Left ventricle myocardium inferior (tissue), 1 donor: ENCODE measurements at regions not wholly inside any gene's neighbourhood (a gene's known extent, or its start where the extent isn't known, plus 50 kb on each side); places are given as distances from the start of the nearest gene placed in this dataset.

Experiments
- DNase-seq: peaks from one replicate; pipeline ENCODE4 v3.0.0-alpha.2; 2020
- H3K27ac ChIP-seq: fragments of 200-600 bp; replicated peaks from 2 replicates; pipeline ENCODE4 v1.8.0; 2021
- H3K27me3 ChIP-seq: fragments of 200-600 bp; 2 replicates; pipeline ENCODE4 v1.8.0; 2021; ENCODE audit warnings: low read depth
- H3K36me3 ChIP-seq: fragments of 200-600 bp; 2 replicates; pipeline ENCODE4 v1.8.0; 2021
- H3K4me1 ChIP-seq: fragments of 200-600 bp; 2 replicates; pipeline ENCODE4 v1.8.0; 2021
- H3K4me3 ChIP-seq: fragments of 200-600 bp; 2 replicates; pipeline ENCODE4 v1.8.0; 2021; ENCODE audit warnings: mild to moderate bottlenecking, moderate library complexity
- H3K9me3 ChIP-seq: fragments of 200-600 bp; replicated peaks from 2 replicates; pipeline ENCODE4 v1.8.0; 2021
- intact Hi-C: fragments of 100-400 bp; cut with micrococcal nuclease; formaldehyde crosslinking; loops from one replicate; pipeline ENCODE4 v1.11.0; 2022
- TF ChIP-seq, protein P1 (sequence below): fragments of 200-600 bp; IDR thresholded peaks from 2 replicates; pipeline ENCODE4 v1.8.0; 2021; ENCODE audit warnings: antibody characterized with exemption, mild to moderate bottlenecking, borderline replicate concordance
- donor health status: DM: no; HTN: yes; CAD: no; lungs with severe emphysema.

DNA sequence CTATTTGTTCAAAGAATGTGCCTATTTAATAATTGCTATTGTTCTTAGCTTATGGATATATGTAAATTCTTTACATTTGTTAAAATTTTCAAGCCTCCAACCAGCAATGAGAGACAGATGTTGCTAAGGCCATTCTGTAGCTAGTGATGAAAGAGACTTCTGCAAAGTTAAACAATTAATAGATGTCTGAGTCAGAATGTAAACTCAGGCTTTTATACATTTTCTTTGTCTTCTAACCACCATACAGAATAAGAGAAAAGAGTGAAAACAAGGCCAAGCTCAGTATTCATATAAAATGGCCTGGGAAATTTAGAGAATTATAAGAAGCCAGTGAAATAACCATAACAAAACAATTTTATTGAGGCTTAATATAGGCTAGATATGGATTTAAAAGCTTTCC lies 1102.3 kb upstream of the SEL1L start:
- no peaks in the 10 kb centered on the region for H3K36me3 ChIP-seq
- no peaks in the 10 kb centered on the region for H3K4me1 ChIP-seq
- intact Hi-C loops = no loop called here
- H3K4me3 ChIP-seq = no peak overlapping the region
- H3K27me3 ChIP-seq = no peaks in the 10 kb centered on the region
- TF ChIP-seq, protein P1, sequence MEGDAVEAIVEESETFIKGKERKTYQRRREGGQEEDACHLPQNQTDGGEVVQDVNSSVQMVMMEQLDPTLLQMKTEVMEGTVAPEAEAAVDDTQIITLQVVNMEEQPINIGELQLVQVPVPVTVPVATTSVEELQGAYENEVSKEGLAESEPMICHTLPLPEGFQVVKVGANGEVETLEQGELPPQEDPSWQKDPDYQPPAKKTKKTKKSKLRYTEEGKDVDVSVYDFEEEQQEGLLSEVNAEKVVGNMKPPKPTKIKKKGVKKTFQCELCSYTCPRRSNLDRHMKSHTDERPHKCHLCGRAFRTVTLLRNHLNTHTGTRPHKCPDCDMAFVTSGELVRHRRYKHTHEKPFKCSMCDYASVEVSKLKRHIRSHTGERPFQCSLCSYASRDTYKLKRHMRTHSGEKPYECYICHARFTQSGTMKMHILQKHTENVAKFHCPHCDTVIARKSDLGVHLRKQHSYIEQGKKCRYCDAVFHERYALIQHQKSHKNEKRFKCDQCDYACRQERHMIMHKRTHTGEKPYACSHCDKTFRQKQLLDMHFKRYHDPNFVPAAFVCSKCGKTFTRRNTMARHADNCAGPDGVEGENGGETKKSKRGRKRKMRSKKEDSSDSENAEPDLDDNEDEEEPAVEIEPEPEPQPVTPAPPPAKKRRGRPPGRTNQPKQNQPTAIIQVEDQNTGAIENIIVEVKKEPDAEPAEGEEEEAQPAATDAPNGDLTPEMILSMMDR = no peak
- H3K27ac ChIP-seq = no peak overlapping the region
- peaks cover 6% of the 10 kb centered on the region for H3K9me3 ChIP-seq
- DNase-seq = no peak

DNA sequence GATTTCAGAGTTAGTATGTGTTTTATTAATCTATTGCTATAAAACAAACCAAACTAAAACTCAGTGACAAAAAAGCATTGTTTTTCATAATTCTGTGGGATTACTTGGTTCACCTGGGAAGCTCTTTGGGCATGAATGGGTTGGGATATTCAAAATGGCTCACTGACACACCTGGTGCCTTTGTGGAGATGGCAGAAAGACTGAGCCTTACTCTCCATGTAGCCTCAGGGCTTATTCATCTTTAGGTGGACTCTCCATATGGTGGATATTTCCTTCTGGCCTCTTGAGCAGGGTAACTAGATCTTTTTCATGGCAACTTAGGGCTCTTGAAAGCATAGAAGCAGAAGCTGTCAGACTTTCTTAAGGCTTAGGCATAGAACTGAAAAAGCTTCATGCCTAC lies 1102.8 kb upstream of the SEL1L start:
- peaks cover 6% of the 10 kb centered on the region for H3K9me3 ChIP-seq
- no peak overlapping the region for H3K4me3 ChIP-seq
- no peaks in the 10 kb centered on the region for H3K36me3 ChIP-seq
- no peaks in the 10 kb centered on the region for H3K27me3 ChIP-seq
- H3K27ac ChIP-seq = no peak overlapping the region
- H3K4me1 ChIP-seq = no peaks in the 10 kb centered on the region
- TF ChIP-seq, protein P1 = no peak
- intact Hi-C loops = no loop called here
- no peak for DNase-seq

DNA sequence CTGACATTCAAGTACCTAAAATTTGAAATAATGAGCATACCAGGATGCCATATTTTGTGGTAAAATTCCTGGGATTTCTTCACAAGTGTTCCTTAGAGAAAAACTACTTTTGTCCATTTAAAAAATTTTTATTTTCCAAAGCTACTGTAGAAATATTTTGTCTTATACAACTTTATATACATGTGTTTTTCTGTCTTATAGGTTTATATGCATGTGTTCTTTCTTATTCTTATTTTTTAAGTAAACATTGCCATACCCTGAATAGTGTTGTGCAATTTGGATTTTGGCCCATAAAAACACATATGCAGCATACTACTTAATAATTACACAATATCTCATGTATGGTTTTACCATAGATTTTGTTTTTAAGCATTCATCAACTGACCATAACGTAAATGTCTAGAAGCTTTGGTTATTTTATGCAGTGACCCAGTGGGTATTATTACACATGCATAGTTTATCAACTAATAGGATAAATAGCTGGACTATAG lies 1107.4 kb upstream of the SEL1L start:
- TF ChIP-seq, protein P1 = no peak
- DNase-seq = no peak
- Histone ChIP-seq H3K4me1 (no peaks in the 10 kb centered on the region), H3K27me3 (no peaks in the 10 kb centered on the region), H3K4me3 (no peak overlapping the region), H3K9me3 (no peaks in the 10 kb centered on the region), H3K27ac (no peak overlapping the region), H3K36me3 (no peaks in the 10 kb centered on the region)
- intact Hi-C loops = no loop called here

DNA sequence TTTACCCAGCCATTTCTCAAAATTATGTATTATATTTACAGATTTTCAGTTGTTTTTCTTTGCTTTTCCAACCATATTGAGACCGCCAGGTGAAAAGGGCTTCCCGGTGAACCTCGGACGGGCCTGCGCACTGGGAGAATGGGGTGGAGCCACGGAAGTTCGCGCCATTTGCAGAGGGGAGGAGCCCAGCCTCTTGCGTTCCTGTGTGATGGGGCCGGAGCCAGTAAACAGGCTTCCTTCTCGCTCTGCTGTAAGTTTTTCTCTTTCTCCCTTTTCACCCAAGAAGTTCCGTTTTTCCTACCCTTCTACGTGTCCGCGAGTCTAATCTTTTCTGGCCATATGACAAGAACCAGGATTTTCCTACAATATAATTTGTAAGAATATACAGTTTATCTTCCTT lies 1108.8 kb upstream of the SEL1L start:
- Histone ChIP-seq H3K9me3 (no peaks in the 10 kb centered on the region), H3K27me3 (no peaks in the 10 kb centered on the region), H3K27ac (no peak overlapping the region), H3K4me1 (no peaks in the 10 kb centered on the region), H3K4me3 (peak overlapping the region; percentile 18), H3K36me3 (no peaks in the 10 kb centered on the region)
- TF ChIP-seq, protein P1 = no peak
- no peak for DNase-seq
- intact Hi-C loops = no loop called here

DNA sequence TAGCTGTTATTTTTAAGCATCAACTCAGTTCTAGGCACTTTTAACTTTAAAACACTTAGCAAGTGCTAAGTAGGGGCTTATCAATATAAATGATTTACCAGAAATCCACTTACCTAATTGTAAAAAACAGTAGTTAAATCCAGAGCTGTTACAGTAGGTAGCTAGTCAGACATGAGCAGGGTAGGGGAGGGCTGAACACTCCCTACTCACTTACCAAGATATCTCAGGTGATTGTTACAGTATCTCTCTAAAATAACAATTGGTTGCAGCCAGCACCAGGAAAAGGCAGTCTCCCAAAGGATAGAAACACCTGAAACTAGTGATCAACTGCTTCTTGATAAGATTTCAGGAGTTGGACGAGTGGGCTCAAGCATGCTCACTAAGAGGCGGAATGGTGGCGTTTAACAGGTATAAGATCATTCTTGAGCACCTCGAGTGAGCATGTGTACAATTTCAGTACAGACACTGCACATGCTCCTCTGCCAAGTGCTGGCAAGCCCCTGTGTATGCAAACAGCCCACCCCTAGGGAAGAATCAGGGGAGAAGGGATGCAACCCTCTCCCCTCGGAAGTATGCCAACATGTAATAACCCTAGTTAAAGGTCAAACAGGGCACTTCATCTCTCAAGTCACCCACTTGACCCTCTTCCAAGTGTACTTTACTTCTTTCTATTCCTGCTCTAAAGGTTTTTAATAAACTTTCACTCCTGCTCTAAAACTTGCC lies 1113.6 kb upstream of the SEL1L start:
- no peak overlapping the region for H3K27ac ChIP-seq
- TF ChIP-seq, protein P1 = no peak
- no peaks in the 10 kb centered on the region for H3K27me3 ChIP-seq
- H3K4me1 ChIP-seq = no peaks in the 10 kb centered on the region
- H3K4me3 ChIP-seq = no peak overlapping the region
- peaks cover 4% of the 10 kb centered on the region for H3K9me3 ChIP-seq
- H3K36me3 ChIP-seq = no peaks in the 10 kb centered on the region
- no peak for DNase-seq
- intact Hi-C loops = no loop called here
